GM19455 (cell line): ENCODE measurements at regions not wholly inside any gene's neighbourhood (a gene's known extent, or its start where the extent isn't known, plus 50 kb on each side); places are given as distances from the start of the nearest gene placed in this dataset.

ENCODE experiments used
- ATAC-seq: cut with Tn5 transposase; IDR thresholded peaks from one replicate; pipeline ENCODE4 v1.9.1; 2021; ENCODE audit not compliant: unreplicated experiment

DNA sequence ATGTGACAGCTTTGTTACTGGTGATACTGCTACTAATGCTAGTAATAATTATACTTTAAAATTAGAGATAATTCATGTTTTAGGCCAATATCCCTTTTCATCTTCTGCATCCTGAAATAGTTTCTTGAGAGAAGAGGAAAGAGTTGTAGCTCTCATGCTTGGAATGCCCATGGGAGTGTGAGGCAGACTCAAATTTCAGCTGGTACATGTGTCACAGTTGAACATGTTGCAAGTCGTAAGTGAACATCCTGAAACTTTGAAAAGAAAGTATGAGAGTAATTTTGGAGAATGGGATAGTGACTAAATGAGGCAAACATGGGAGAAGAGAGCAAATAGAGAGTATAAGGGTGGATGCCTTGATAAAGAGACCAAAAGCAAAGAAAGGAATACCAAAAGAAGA is 168.0 kb downstream of the TMTC3 start:
- no peak for ATAC-seq

DNA sequence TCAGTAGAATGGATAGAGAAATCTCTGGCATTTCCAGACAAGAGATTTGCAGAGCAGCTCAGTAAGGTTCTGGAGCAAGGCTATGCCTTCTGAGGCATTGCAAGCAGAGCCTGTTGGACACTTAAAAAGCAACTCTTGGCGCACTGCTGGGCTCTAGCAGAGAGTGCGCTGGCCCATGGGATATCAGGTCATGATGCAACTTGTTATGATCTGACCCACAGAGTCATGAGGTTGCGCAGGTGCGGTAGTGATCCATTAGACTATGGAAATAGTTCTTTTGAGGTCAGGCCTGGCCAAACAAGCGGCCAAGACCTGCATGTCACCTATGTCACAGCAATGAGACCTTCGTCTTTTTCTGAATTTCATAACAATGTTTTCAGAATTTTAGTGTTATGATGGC is 168.6 kb downstream of the TMTC3 start:
- no peak for ATAC-seq

DNA sequence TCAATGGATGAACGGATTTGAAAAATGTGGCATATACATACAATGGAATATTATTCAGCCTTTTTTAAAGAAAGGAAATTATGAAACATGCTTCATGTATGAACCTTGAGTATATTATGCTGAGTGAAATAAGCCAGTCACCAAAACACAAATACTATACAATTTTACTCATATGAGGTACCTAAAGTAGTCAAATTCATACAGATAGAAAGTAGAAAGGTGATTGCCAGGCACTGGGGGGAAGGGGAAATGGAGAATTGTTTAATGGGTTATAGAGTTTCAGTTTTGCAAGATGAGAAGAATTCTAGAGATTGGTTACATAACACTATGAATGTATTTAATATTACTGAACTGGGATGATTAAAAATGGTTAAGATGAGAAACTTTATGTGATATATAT is 171.4 kb downstream of the TMTC3 start:
- ATAC-seq, result no peak

- no peak for ATAC-seq
These were observed 172.6 kb downstream of the TMTC3 start for GRCh38 chr12:88314706-88315105.

DNA sequence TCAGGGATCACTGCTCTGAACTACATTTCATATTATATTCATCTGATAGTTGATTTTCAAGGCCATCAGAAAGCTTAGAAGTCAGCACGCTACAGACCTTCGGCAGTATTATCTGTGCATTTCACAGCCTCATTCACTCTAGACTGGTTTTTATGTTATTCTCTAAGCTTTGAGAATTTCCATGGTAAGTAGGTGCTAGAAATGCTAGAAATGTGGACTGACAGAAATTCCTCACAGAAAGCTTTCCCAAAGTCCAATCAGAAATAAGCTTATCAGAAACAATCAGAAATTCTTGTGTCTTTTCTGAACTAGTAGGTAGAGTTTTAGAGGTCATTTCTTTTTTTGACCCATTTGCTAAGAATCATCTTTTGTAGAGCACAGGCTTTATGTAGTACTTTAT is 176.6 kb downstream of the TMTC3 start:
- ATAC-seq, result no peak

- no peak for ATAC-seq
These were observed 183.1 kb downstream of the TMTC3 start for GRCh38 chr12:88325076-88325815.

GRCh38 chr12:88325816-88326189 is 183.7 kb downstream of the TMTC3 start:
- ATAC-seq, result no peak

- ATAC-seq, result no peak
These were observed 185.2 kb downstream of the TMTC3 start for GRCh38 chr12:88327276-88327675.

DNA sequence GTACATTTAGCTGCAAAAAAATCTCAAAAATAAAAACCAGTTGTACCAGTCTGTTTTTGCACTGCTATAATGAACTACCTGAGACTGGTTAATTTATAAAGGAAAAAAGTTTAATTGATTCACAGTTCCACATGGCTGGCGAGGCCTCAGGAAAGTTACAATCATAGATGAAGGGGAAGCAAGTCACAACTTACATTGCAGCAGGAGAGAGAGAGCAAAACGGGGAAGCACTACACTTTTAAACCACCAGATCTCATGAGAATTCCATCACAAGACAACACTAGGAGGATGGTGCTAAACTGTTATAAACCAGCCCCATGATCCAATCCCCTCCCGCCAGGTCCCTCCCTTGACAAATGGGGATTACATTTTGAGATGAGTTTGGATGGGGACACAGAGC is 186.0 kb downstream of the TMTC3 start:
- ATAC-seq, result no peak

DNA sequence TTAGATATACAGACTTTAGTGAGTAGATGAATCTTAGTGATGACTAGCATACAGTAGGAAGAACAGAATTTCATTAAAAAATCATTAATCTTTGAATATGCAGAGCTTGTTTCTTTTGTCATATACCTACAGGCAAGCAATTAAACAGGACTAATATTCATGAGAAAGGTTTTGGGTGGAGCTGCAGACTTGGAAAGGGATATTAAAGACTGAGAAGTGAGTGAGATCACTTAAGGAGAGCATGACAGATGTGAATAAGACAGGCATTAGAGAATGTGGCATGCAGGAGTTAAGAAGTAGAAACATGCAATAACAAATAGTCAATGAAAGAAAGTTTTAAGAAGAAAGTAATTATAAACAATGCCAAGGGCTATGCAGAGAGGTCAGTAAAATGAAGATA is 187.7 kb downstream of the TMTC3 start:
- no peak for ATAC-seq

GRCh38 chr12:88334271-88334670 is 192.2 kb downstream of the TMTC3 start:
- ATAC-seq, result no peak

GRCh38 chr12:88336076-88336739 is 194.1 kb downstream of the TMTC3 start:
- ATAC-seq, result no peak

- ATAC-seq, result no peak
These were observed 196.4 kb downstream of the TMTC3 start for GRCh38 chr12:88338486-88338885.

DNA sequence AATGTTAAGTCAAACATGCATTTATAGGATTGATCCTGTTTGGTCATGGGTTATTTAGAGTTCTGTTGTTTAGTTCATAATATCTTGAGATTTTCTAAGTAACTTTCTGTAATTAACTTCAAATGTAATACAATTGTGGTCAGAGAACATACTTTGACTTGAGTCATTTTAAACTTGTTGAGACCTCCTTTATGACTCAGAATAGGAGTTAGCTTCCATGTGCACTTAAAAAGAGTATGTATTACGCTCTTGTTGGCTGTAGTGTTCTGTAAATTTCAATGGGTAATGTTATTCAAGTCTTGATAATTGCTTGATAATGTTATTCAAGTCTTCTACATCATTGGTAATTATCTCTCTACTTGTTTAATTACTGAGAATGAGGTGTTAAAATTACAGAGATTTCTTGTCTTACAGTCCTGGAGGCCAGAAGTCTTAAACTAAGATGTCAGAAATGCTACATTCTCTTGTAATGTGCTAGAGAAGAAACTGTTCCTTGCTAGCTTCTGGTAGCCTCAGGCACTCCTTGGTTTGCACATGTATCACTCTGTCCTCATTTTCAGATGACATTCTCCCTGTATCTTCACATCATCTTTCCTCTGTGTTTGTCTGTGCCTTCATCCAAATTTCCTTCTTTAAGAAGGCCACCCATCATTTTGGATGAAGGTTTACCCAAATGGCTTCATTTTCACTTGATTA is 197.3 kb downstream of the TMTC3 start:
- ATAC-seq, result no peak

GRCh38 chr12:88339966-88340365 is 197.9 kb downstream of the TMTC3 start:
- ATAC-seq, result no peak

- ATAC-seq, result no peak
These were observed 200.2 kb downstream of the TMTC3 start for GRCh38 chr12:88342251-88342806.

DNA sequence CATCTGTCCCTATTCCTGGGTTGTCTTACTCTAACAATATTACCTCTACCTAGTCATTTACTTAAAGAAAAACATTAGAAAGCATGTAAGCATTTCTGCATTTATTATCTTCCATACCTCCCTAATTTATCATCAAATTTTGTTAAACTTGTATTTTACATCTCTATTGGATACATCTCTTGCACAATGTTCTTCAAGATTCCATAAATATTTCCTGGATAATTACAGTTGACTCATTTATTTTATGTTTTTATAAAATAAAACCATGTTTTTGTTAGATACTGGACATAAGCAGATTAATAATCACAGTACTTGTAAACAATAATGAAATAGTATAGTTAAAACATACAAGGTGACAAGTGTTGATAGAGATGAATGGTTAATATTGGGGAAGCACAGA is 209.0 kb downstream of the TMTC3 start:
- ATAC-seq, result no peak

GRCh38 chr12:88354691-88355090 is 212.6 kb downstream of the TMTC3 start:
- ATAC-seq, result no peak

GRCh38 chr12:88360343-88360742 is 218.2 kb downstream of the TMTC3 start:
- ATAC-seq, result no peak

DNA sequence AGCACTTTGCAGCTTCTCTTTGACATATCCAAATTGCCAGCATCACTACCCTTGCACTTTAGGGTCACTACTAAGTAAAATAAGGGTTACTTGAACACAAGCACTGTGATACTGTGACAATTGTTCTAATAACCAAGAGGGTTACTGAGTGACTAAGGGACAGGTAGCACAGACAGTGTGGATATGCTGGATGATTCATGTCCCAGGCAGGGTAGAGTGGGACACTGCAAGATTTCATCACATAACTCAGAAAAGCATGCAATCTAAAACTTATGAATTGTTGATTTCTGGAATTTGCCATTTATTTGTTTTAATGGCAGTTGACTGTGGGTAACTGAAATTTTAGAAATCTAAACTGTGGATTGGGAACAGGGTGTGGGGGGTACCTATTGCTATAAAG is 218.8 kb downstream of the KITLG start:
- no peak for ATAC-seq

- ATAC-seq, result no peak
These were observed 217.8 kb downstream of the KITLG start for GRCh38 chr12:88362439-88362838.

DNA sequence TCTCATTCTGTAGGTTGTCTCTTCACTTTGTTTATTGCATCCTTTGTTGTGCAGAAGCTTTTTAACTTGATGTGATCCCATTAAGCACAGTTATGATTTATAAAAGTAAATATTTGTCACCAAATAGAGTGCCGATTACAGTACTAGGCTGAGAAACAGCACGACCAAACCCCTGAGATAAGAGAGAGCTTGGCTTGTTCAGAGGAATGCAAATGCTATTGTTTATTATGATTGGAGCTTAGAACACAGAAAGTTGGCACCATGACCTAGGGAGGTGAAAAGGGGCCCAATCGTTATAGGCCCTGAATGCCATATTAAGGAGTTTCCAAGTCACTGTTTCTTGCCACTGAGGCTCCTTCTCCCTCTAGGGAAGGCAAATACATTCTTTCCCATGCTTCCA is 214.9 kb downstream of the KITLG start:
- ATAC-seq, result no peak
